Osteoblast (primary cell): ENCODE measurements at regions not wholly inside any gene's neighbourhood (a gene's known extent, or its start where the extent isn't known, plus 50 kb on each side); places are given as distances from the start of the nearest gene placed in this dataset. TPM values are rescaled to one million over a fixed set of nuclear protein-coding genes. Genes with fewer than 3 reads are reported as not detected.

ENCODE experiments used
- DNase-seq: peaks from one replicate; pipeline ENCODE4 v3.0.0; 2011; ENCODE audit warnings: low spot score, mixed read lengths; ENCODE audit not compliant: insufficient read length; ENCODE audit errors: missing footprints
- H2AFZ ChIP-seq: 2 replicates; pipeline ENCODE4 v1.6.0; 2011; ENCODE audit warnings: mild to moderate bottlenecking, low read length
- H3K27ac ChIP-seq: 2 replicates; pipeline ENCODE4 v1.5.1; 2011; ENCODE audit warnings: mild to moderate bottlenecking, low read depth, low read length, moderate library complexity
- H3K27me3 ChIP-seq: 2 replicates; pipeline ENCODE4 v1.6.0; 2012; ENCODE audit warnings: mild to moderate bottlenecking, control low read depth, inconsistent platforms, low read length, moderate library complexity; ENCODE audit not compliant: insufficient read depth
- H3K36me3 ChIP-seq: 2 replicates; pipeline ENCODE4 v1.5.1; 2011; ENCODE audit warnings: mild to moderate bottlenecking, low read length, control low read depth, moderate library complexity; ENCODE audit not compliant: insufficient read depth
- H3K4me1 ChIP-seq: 2 replicates; pipeline ENCODE4 v1.5.1; 2011; ENCODE audit warnings: mild to moderate bottlenecking, low read length, control low read depth, moderate library complexity; ENCODE audit not compliant: insufficient read depth
- H3K4me2 ChIP-seq: 2 replicates; pipeline ENCODE4 v1.6.0; 2011; ENCODE audit warnings: mild to moderate bottlenecking, low read length; ENCODE audit not compliant: insufficient read depth
- H3K4me3 ChIP-seq: fragments of 200-600 bp; sonication (generic); 3 replicates; pipeline ENCODE4 v1.5.1; 2012; ENCODE audit warnings: mild to moderate bottlenecking, low read length, inconsistent platforms; ENCODE audit not compliant: insufficient read depth
- H3K79me2 ChIP-seq: 2 replicates; pipeline ENCODE4 v1.6.0; 2012; ENCODE audit warnings: mild to moderate bottlenecking, low read length, control low read depth, inconsistent platforms; ENCODE audit not compliant: insufficient read depth
- H3K9me3 ChIP-seq: 2 replicates; pipeline ENCODE4 v1.5.1; 2011; ENCODE audit warnings: low read depth, low read length, control low read depth
- H4K20me1 ChIP-seq: 2 replicates; pipeline ENCODE4 v1.6.0; 2012; ENCODE audit warnings: mild to moderate bottlenecking, low read length, control low read depth; ENCODE audit not compliant: insufficient read depth
- small RNA-seq: library from RNA; depleted of rRNA; stranded (forward); fragments of <200 nt; gene quantifications from one replicate; pipeline ENCODE3, GENCODE V24; 2012
- TF ChIP-seq, protein P1 (sequence below): IDR thresholded peaks from 2 replicates; pipeline ENCODE4 v1.5.1; 2011; ENCODE audit warnings: mild to moderate bottlenecking, low read depth, low read length, moderate library complexity; ENCODE audit errors: extremely low read depth

DNA sequence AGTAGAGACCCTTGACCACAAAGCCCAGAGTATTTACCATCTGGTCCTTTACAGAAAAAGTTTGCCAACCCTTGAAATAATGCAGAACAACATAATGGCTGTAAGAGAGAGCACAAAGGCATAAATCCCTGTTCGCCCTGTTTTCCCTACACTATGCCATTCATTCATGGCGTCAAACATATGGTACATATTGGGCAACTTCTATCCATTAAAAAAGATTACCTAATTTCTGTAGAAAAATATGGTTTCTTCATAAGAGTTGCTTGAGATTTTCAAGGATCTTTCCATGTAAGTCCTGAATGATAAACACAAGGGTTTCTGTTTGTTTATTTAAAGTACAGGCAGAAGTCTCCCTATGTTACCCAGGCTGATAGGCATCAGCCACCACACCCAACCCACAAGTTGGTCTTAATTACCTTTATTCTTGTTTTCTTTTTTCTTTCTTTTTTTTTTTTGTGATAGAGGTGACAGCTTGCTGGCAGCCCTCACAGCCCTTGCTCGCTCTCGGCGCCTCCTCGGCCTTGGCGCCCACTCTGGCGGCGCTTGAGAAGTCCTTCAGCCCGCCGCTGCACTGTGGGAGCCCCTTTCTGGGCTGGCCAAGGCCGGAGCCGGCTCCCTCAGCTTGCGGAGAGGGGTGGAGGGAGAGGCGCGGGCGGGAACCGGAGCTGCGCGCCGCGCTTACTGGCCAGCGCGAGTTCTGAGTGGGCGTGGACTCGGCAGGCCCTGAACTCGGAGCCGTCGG, 68.3 kb upstream of the NR5A2 start:
- Histone ChIP-seq H3K4me1 (no peaks in the 10 kb centered on the region), H3K4me2 (no peak overlapping the region), H3K27ac (no peak overlapping the region), H3K9me3 (no peaks in the 10 kb centered on the region), H3K27me3 (peaks cover 4% of the 10 kb centered on the region), H4K20me1 (no peaks in the 10 kb centered on the region), H3K36me3 (no peaks in the 10 kb centered on the region), H3K79me2 (no peaks in the 10 kb centered on the region), H2AFZ (no peak overlapping the region), H3K4me3 (no peak overlapping the region)
- no peak for DNase-seq
- TF ChIP-seq, protein P1, sequence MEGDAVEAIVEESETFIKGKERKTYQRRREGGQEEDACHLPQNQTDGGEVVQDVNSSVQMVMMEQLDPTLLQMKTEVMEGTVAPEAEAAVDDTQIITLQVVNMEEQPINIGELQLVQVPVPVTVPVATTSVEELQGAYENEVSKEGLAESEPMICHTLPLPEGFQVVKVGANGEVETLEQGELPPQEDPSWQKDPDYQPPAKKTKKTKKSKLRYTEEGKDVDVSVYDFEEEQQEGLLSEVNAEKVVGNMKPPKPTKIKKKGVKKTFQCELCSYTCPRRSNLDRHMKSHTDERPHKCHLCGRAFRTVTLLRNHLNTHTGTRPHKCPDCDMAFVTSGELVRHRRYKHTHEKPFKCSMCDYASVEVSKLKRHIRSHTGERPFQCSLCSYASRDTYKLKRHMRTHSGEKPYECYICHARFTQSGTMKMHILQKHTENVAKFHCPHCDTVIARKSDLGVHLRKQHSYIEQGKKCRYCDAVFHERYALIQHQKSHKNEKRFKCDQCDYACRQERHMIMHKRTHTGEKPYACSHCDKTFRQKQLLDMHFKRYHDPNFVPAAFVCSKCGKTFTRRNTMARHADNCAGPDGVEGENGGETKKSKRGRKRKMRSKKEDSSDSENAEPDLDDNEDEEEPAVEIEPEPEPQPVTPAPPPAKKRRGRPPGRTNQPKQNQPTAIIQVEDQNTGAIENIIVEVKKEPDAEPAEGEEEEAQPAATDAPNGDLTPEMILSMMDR = no peak

DNA sequence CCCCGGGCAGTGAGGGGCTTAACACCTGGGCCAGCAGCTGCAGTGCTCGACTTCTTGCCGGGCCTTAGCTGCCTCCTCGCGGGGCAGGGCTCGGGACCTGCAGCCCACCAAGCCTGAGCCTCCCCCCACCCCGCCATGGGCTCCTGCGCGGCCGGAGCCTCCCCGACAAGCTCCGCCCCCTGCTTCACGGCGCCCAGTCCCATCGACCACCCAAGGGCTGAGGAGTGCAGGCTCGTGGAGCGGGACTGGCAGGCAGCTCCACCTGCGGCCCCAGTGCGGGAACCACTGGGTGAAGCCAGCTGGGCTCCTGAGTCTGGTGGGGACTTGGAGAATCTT, 67.8 kb upstream of the NR5A2 start:
- no peaks in the 10 kb centered on the region for H4K20me1 ChIP-seq
- H3K27ac ChIP-seq = no peak overlapping the region
- no peaks in the 10 kb centered on the region for H3K79me2 ChIP-seq
- H3K9me3 ChIP-seq = no peaks in the 10 kb centered on the region
- DNase-seq = no peak
- H3K27me3 ChIP-seq = peaks cover 4% of the 10 kb centered on the region
- H3K4me3 ChIP-seq = no peak overlapping the region
- TF ChIP-seq, protein P1 = no peak
- no peak overlapping the region for H3K4me2 ChIP-seq
- no peak overlapping the region for H2AFZ ChIP-seq
- no peaks in the 10 kb centered on the region for H3K36me3 ChIP-seq
- no peaks in the 10 kb centered on the region for H3K4me1 ChIP-seq

DNA sequence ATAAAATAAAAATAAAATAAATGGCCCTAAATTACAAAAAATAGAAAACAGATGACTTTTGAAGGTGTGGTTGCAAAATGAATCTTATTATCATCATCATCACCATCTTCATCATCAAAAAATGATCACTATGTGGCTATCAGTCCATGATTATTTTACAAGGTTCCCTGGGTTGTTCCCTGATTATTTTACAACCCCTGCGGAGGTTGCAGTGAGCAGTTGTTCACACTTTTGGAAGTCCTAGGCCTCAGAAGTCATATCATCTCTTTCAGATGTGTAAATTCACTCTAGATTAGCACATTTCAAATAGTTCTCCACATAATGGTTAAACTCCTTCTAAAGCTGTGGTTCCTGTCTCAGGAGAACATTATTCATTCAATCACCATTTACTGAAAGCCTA, 57.4 kb upstream of the NR5A2 start:
- Histone ChIP-seq H3K4me1 (no peaks in the 10 kb centered on the region), H3K27ac (no peak overlapping the region), H3K4me2 (no peak overlapping the region), H4K20me1 (no peaks in the 10 kb centered on the region), H2AFZ (no peak overlapping the region), H3K79me2 (no peaks in the 10 kb centered on the region), H3K4me3 (no peak overlapping the region), H3K36me3 (no peaks in the 10 kb centered on the region), H3K9me3 (no peaks in the 10 kb centered on the region), H3K27me3 (no peaks in the 10 kb centered on the region)
- TF ChIP-seq, protein P1 = no peak
- no peak for DNase-seq

DNA sequence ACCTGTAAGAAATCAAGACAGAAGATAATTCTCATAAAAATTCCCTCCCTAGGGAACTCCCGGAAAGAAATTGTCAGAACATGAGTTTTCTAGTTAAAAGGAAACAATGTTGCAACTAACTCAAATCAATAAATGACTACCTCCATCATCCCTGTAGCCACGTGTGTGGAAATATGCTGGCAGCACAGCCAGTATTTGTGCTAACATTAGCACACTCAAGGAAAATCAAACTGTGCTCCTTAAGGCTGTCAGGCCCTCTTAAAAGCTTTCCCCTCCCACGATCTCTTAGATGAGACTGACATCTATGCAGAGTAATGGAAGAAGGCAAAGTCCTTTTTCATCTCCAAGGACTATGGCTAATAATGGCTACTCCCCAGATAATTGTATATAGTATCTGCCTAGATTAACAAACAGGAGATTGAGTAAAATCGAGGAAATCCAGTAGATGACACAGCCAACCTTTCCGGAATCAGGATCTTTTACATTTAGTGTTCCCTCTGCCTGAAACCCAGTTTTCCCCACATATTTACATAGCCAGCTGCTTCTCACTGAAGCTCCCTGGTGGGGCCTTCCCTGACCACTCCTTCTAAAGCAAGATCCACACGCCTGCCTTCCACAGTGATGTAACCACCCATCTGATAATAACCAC, 50.9 kb upstream of the NR5A2 start:
- Histone ChIP-seq H3K27me3 (no peaks in the 10 kb centered on the region), H2AFZ (no peak overlapping the region), H3K79me2 (no peaks in the 10 kb centered on the region), H3K36me3 (no peaks in the 10 kb centered on the region), H3K4me1 (no peaks in the 10 kb centered on the region), H3K27ac (no peak overlapping the region), H4K20me1 (no peaks in the 10 kb centered on the region), H3K4me3 (no peak overlapping the region), H3K4me2 (no peak overlapping the region), H3K9me3 (no peaks in the 10 kb centered on the region)
- no peak for DNase-seq
- TF ChIP-seq, protein P1 = no peak

Small RNA genes in the stretch of these regions (small RNA-seq; reads per million reads assigned to genes)
- gene MIR181A1 = 438 reads per million, percentile 98 among the genes with 10 or more reads in this experiment
- gene MIR181B1 = 44.7 reads per million, percentile 96 among the genes with 10 or more reads in this experiment
- not detected for gene RNU6-778P
